Loucy (cell line): ENCODE measurements at regions not wholly inside any gene's neighbourhood (a gene's known extent, or its start where the extent isn't known, plus 50 kb on each side); places are given as distances from the start of the nearest gene placed in this dataset.

Experiments
- H2AFZ ChIP-seq: fragments of 200-600 bp; sonication (generic); 2 replicates; pipeline ENCODE4 v1.6.0; 2016; ENCODE audit warnings: antibody characterized with exemption, mild to moderate bottlenecking, low read length, moderate library complexity
- H3F3A ChIP-seq: fragments of 200-600 bp; 2 replicates; pipeline ENCODE4 v1.6.0; 2016; ENCODE audit warnings: antibody characterized with exemption, low read depth, mild to moderate bottlenecking
- H3K27me3 ChIP-seq: fragments of 200-600 bp; sonication (generic); 2 replicates; pipeline ENCODE4 v1.6.1; 2014; ENCODE audit warnings: low read length, mild to moderate bottlenecking; ENCODE audit not compliant: insufficient read depth, poor library complexity, severe bottlenecking
- H3K36me3 ChIP-seq: fragments of 200-600 bp; sonication (generic); 2 replicates; pipeline ENCODE4 v1.6.1; 2016; ENCODE audit warnings: low read length; ENCODE audit not compliant: insufficient read depth
- H3K4me1 ChIP-seq: fragments of 200-600 bp; sonication (generic); 2 replicates; pipeline ENCODE4 v1.5.1; 2014; ENCODE audit warnings: low read length, mild to moderate bottlenecking; ENCODE audit not compliant: insufficient read depth, poor library complexity, severe bottlenecking
- H3K4me2 ChIP-seq: fragments of 200-600 bp; sonication (generic); 2 replicates; pipeline ENCODE4 v1.6.0; 2014; ENCODE audit warnings: antibody characterized with exemption, low read length, low read depth, mild to moderate bottlenecking; ENCODE audit not compliant: poor library complexity, severe bottlenecking
- H3K4me3 ChIP-seq: fragments of 200-600 bp; sonication (generic); 2 replicates; pipeline ENCODE4 v1.5.1; 2014; ENCODE audit warnings: low read length, mild to moderate bottlenecking, mixed read lengths; ENCODE audit not compliant: poor library complexity, severe bottlenecking
- H3K79me2 ChIP-seq: fragments of 200-600 bp; sonication (generic); 2 replicates; pipeline ENCODE4 v1.6.1; 2014; ENCODE audit warnings: low read length; ENCODE audit not compliant: insufficient read depth
- H3K9ac ChIP-seq: fragments of 200-600 bp; sonication (generic); 2 replicates; pipeline ENCODE4 v1.6.0; 2014; ENCODE audit warnings: mild to moderate bottlenecking, low read depth, low read length, moderate library complexity; ENCODE audit not compliant: poor library complexity, severe bottlenecking
- H3K9me2 ChIP-seq: fragments of 200-600 bp; sonication (generic); replicated peaks from 2 replicates; pipeline ENCODE4 v1.6.1; 2016; ENCODE audit warnings: low read depth, low read length, mixed read lengths
- H3K9me3 ChIP-seq: fragments of 200-600 bp; sonication (generic); 2 replicates; pipeline ENCODE4 v1.6.1; 2014; ENCODE audit warnings: mild to moderate bottlenecking, antibody characterized with exemption, low read length, low read depth; ENCODE audit not compliant: insufficient read depth
- H4K20me1 ChIP-seq: fragments of 200-600 bp; sonication (generic); 2 replicates; pipeline ENCODE4 v1.6.0; 2014; ENCODE audit warnings: antibody characterized with exemption, low read length, mild to moderate bottlenecking; ENCODE audit not compliant: insufficient read depth, poor library complexity, severe bottlenecking
- EZH2phosphoT487 ChIP-seq: fragments of 200-600 bp; IDR thresholded peaks from 2 replicates; pipeline ENCODE4 v1.6.1; 2018; ENCODE audit warnings: antibody characterized with exemption, mild to moderate bottlenecking, moderate library complexity, borderline replicate concordance
- TF ChIP-seq, protein P1 (sequence below): fragments of 200-600 bp; sonication (generic); conservative IDR thresholded peaks from 2 replicates; pipeline ENCODE4 v1.5.1; 2014; ENCODE audit warnings: mild to moderate bottlenecking, antibody characterized with exemption, low read length

DNA sequence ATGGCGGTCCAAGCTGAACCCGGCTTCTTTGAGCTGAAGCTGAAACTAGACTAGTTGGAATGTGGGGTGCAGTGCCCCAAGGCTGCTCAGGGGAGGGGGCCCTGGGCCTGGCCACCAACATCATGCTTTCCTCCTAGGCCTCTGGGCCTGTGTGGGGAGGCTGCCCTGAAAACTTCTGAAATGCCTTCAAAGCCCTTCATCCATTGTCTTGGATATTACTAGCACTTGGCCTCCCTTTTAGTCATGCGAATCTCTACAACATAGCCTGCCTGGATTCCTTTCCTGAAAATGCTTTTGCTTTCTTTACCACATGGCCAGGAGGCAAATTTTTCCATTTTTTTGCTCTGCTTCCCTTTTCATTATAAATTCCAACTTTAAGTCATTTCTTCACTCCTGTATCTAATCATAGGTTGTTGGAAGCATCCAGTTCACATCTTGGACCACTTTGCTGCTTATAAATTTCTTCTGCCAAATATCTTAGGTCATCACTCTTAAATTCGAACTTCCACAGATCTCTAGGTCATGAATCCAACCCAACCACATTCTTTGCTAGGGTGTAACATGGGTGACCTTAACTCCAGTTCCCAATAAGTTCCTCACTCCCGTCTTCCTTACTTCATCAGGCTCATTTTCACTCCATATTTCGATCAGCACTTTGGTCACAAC lies 103.4 kb downstream of the DDIT4L start:
- no peaks in the 10 kb centered on the region for H3K27me3 ChIP-seq
- no peak overlapping the region for H3K9ac ChIP-seq
- no peak overlapping the region for H3K4me2 ChIP-seq
- H3K9me3 ChIP-seq, result no peaks in the 10 kb centered on the region
- no peak overlapping the region for H3K4me3 ChIP-seq
- no peaks in the 10 kb centered on the region for H3K36me3 ChIP-seq
- TF ChIP-seq, protein P1, sequence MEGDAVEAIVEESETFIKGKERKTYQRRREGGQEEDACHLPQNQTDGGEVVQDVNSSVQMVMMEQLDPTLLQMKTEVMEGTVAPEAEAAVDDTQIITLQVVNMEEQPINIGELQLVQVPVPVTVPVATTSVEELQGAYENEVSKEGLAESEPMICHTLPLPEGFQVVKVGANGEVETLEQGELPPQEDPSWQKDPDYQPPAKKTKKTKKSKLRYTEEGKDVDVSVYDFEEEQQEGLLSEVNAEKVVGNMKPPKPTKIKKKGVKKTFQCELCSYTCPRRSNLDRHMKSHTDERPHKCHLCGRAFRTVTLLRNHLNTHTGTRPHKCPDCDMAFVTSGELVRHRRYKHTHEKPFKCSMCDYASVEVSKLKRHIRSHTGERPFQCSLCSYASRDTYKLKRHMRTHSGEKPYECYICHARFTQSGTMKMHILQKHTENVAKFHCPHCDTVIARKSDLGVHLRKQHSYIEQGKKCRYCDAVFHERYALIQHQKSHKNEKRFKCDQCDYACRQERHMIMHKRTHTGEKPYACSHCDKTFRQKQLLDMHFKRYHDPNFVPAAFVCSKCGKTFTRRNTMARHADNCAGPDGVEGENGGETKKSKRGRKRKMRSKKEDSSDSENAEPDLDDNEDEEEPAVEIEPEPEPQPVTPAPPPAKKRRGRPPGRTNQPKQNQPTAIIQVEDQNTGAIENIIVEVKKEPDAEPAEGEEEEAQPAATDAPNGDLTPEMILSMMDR, result no peak
- no peak for TF ChIP-seq EZH2phosphoT487
- no peaks in the 10 kb centered on the region for H3K79me2 ChIP-seq
- H2AFZ ChIP-seq, result no peak overlapping the region
- no peaks in the 10 kb centered on the region for H4K20me1 ChIP-seq
- H3F3A ChIP-seq, result no peaks in the 10 kb centered on the region
- H3K4me1 ChIP-seq, result no peaks in the 10 kb centered on the region
- H3K9me2 ChIP-seq, result no peaks in the 10 kb centered on the region

DNA sequence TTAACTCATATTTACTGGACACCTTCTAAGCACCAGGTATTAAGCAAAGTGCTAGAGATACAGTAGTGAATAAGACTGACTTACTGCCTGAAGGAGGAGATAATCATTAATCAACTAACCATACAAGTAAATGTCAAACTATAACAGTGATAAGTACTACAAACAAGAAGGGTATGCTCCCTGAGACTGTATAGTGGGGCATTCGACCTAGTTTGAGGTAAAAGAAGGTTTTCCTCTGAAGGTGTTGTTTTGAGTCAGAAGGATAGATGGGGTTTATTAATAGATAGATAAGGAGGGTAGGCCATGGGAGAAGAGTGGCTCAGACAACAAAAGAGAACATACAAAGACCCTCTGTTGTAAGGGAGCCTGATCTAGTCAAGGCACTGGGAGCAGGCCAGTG lies 105.4 kb downstream of the DDIT4L start:
- Histone ChIP-seq H3K9me2 (no peaks in the 10 kb centered on the region), H3K36me3 (no peaks in the 10 kb centered on the region), H3K9ac (no peak overlapping the region), H3F3A (no peaks in the 10 kb centered on the region), H3K9me3 (no peaks in the 10 kb centered on the region), H3K27me3 (no peaks in the 10 kb centered on the region), H4K20me1 (no peaks in the 10 kb centered on the region), H3K79me2 (no peaks in the 10 kb centered on the region), H2AFZ (no peak overlapping the region), H3K4me3 (no peak overlapping the region), H3K4me1 (peaks cover 5% of the 10 kb centered on the region), H3K4me2 (no peak overlapping the region)
- no peak for TF ChIP-seq EZH2phosphoT487

DNA sequence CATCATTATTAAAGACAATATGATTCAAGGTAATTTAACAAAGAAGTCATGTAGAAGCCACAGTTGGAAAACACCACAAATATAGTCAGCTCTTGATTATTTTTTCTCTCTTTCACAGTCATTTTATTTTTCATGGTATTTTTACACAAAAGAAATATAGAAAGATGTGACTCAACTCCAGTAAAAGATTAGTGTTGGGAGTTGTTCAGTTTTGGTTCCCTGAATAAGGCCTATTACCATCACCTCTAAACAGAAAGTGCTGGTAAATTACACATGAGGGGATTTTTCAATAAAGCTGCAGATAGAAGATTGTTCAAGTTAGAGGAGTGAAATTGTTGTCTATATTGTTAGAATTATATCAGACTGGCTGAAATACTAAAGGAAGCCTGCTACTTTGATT lies 107.0 kb downstream of the DDIT4L start:
- peaks cover 15% of the 10 kb centered on the region for H3K4me1 ChIP-seq
- H3K9ac ChIP-seq, result no peak overlapping the region
- H3K9me3 ChIP-seq, result no peaks in the 10 kb centered on the region
- no peaks in the 10 kb centered on the region for H3K9me2 ChIP-seq
- H3K27me3 ChIP-seq, result no peaks in the 10 kb centered on the region
- H4K20me1 ChIP-seq, result no peaks in the 10 kb centered on the region
- 0 out of 2 replicates have a peak, but pooled peaks cover 3% of the 10 kb centered on the region for H3F3A ChIP-seq
- TF ChIP-seq, protein P1, result no peak
- TF ChIP-seq EZH2phosphoT487, result no peak
- H3K4me3 ChIP-seq, result no peak overlapping the region
- H3K36me3 ChIP-seq, result no peaks in the 10 kb centered on the region
- H3K4me2 ChIP-seq, result no peak overlapping the region
- H2AFZ ChIP-seq, result no peak overlapping the region
- no peaks in the 10 kb centered on the region for H3K79me2 ChIP-seq

DNA sequence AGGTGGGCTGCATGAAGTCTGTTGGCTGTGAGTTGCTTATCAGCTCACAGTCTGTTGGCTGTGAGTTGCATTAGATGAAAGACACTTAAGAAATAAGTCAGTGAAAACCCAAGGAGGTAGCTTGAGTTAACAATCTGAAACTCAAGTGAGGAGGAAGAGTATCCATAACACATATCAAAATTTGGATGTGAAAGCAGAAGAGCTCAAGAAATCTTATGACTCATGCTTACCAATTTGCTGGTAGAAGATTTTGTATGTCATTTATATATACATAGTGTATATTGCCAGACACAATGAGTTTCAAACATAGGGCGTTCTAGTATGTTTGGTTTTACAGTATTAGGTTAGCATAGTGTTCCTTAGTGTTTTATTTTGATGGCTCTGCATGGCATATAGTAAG lies 107.4 kb downstream of the DDIT4L start:
- Histone ChIP-seq H3K79me2 (no peaks in the 10 kb centered on the region), H3K4me2 (no peak overlapping the region)

More for the DNA sequence above, 107.4 kb downstream of the DDIT4L start:
- Histone ChIP-seq H4K20me1 (no peaks in the 10 kb centered on the region), H3K4me1 (peaks cover 15% of the 10 kb centered on the region), H3K9me2 (no peaks in the 10 kb centered on the region), H3K9me3 (no peaks in the 10 kb centered on the region), H3K9ac (no peak overlapping the region), H3K27me3 (no peaks in the 10 kb centered on the region), H3K4me3 (no peak overlapping the region), H3K36me3 (no peaks in the 10 kb centered on the region), H3F3A (0 out of 2 replicates have a peak, but pooled peaks cover 3% of the 10 kb centered on the region), H2AFZ (no peak overlapping the region)
- TF ChIP-seq EZH2phosphoT487, result no peak
- TF ChIP-seq, protein P1, result no peak
